HEK293 (cell line): ENCODE measurements at regions not wholly inside any gene's neighbourhood (a gene's known extent, or its start where the extent isn't known, plus 50 kb on each side); places are given as distances from the start of the nearest gene placed in this dataset.

ENCODE experiments used
- CTCF ChIA-PET: fragments of 350-600 bp; formaldehyde crosslinking; extraction: SDS; loops from one replicate; lab custom pipeline; 2021; ENCODE audit warnings: antibody characterized with exemption; lab: Yijun Ruan, JAX
- POLR2A ChIA-PET: fragments of 300-600 bp; formaldehyde crosslinking; extraction: SDS; loops from one replicate; lab custom pipeline; 2020; ENCODE audit warnings: antibody characterized with exemption, inconsistent platforms; lab: Yijun Ruan, JAX
- H3K27ac ChIP-seq: fragments of 200-500 bp; sonication (Bioruptor generic); 2 replicates; pipeline ENCODE4 v1.5.1; 2014; ENCODE audit warnings: low read depth, low read length, control low read depth, inconsistent platforms; ENCODE audit errors: extremely low read depth
- H3K36me3 ChIP-seq, 2 experiments: fragments of 200-500 bp in 1 of 2; sonication (Bioruptor generic) in 1 of 2; 1 replicate in 1 of 2; 2 replicates in 1 of 2; pipeline ENCODE4 v1.5.1; 2014 to 2017; ENCODE audit warnings: inconsistent platforms in 2 of 2, low read length in 2 of 2; ENCODE audit not compliant: control insufficient read depth in 2 of 2, insufficient read depth in 1 of 2
- H3K4me1 ChIP-seq: fragments of 200-500 bp; sonication (Bioruptor generic); 2 replicates; pipeline ENCODE4 v1.5.1; 2014; ENCODE audit warnings: mild to moderate bottlenecking, low read length, inconsistent platforms; ENCODE audit not compliant: control insufficient read depth, insufficient read depth
- H3K4me3 ChIP-seq: 2 replicates; pipeline ENCODE4 v1.5.1; 2011; ENCODE audit warnings: low read depth, mild to moderate bottlenecking, control low read depth, low read length, moderate library complexity
- H3K9me3 ChIP-seq: fragments of 200-500 bp; sonication (Bioruptor generic); 2 replicates; pipeline ENCODE4 v1.5.1; 2014; ENCODE audit warnings: low read depth, low read length, inconsistent platforms; ENCODE audit not compliant: control insufficient read depth, insufficient read depth
- EGR2 ChIP-seq: fragments of 450-650 bp; formaldehyde crosslinking; IDR thresholded peaks from 2 replicates; pipeline ENCODE4 v1.5.1; 2016; ENCODE audit warnings: low read depth, missing biosample characterization, missing genetic modification characterization
- OSR2 ChIP-seq: fragments of 450-650 bp; formaldehyde crosslinking; IDR thresholded peaks from 2 replicates; pipeline ENCODE4 v1.5.1; 2016; ENCODE audit warnings: missing biosample characterization, missing genetic modification characterization
- PRDM6 ChIP-seq: fragments of 450-650 bp; formaldehyde crosslinking; IDR thresholded peaks from 2 replicates; pipeline ENCODE4 v1.5.1; 2017; ENCODE audit warnings: missing biosample characterization, missing genetic modification characterization
- SP2 ChIP-seq: fragments of 450-650 bp; formaldehyde crosslinking; IDR thresholded peaks from 2 replicates; pipeline ENCODE4 v1.5.1; 2016; ENCODE audit warnings: missing biosample characterization, missing genetic modification characterization
- ZBTB1 ChIP-seq: fragments of 450-650 bp; formaldehyde crosslinking; IDR thresholded peaks from 2 replicates; pipeline ENCODE4 v1.5.1; 2016; ENCODE audit warnings: missing biosample characterization, missing genetic modification characterization
- ZBTB20 ChIP-seq: fragments of 450-650 bp; formaldehyde crosslinking; IDR thresholded peaks from 2 replicates; pipeline ENCODE4 v1.5.1; 2016; ENCODE audit warnings: missing biosample characterization, missing genetic modification characterization
- ZFHX2 ChIP-seq: fragments of 450-650 bp; formaldehyde crosslinking; conservative IDR thresholded peaks from 2 replicates; pipeline ENCODE4 v1.5.1; 2016; ENCODE audit warnings: missing biosample characterization, missing genetic modification characterization
- ZNF202 ChIP-seq: fragments of 450-650 bp; formaldehyde crosslinking; IDR thresholded peaks from 2 replicates; pipeline ENCODE4 v1.5.1; 2016; ENCODE audit warnings: missing biosample characterization, missing genetic modification characterization, borderline replicate concordance
- ZNF221 ChIP-seq: fragments of 450-650 bp; formaldehyde crosslinking; IDR thresholded peaks from 2 replicates; pipeline ENCODE4 v1.5.1; 2017; ENCODE audit warnings: missing biosample characterization, missing genetic modification characterization, borderline replicate concordance
- ZNF274 ChIP-seq, 2 experiments: fragments of 200-500 bp in 1 of 2; fragments of 450-650 bp in 1 of 2; sonication (Bioruptor generic) in 1 of 2; formaldehyde crosslinking in 1 of 2; IDR thresholded peaks; 2 replicates each; pipeline versions ENCODE4 v1.5.1 to v1.6.1; 2014 to 2016; ENCODE audit warnings: borderline replicate concordance in 1 of 2, inconsistent platforms in 1 of 2, low read length in 1 of 2, missing biosample characterization in 1 of 2, missing genetic modification characterization in 1 of 2
- ZNF341 ChIP-seq: fragments of 450-650 bp; formaldehyde crosslinking; IDR thresholded peaks from 2 replicates; pipeline ENCODE4; 2016; ENCODE audit warnings: low read depth, missing biosample characterization, missing genetic modification characterization
- ZNF350 ChIP-seq: fragments of 450-650 bp; formaldehyde crosslinking; IDR thresholded peaks from 2 replicates; pipeline ENCODE4 v1.5.0; 2017; ENCODE audit warnings: missing biosample characterization, mild to moderate bottlenecking, missing genetic modification characterization
- ZNF354C ChIP-seq: fragments of 450-650 bp; formaldehyde crosslinking; IDR thresholded peaks from 2 replicates; pipeline ENCODE4 v1.5.1; 2016; ENCODE audit warnings: missing biosample characterization, missing genetic modification characterization, low read depth, borderline replicate concordance
- ZNF416 ChIP-seq: fragments of 450-650 bp; formaldehyde crosslinking; IDR thresholded peaks from 2 replicates; pipeline ENCODE4 v1.5.1; 2016; ENCODE audit warnings: missing biosample characterization, missing genetic modification characterization
- ZNF521 ChIP-seq: fragments of 450-650 bp; formaldehyde crosslinking; IDR thresholded peaks from 2 replicates; pipeline ENCODE4 v1.5.1; 2017; ENCODE audit warnings: missing biosample characterization, mild to moderate bottlenecking, missing genetic modification characterization
- ZNF623 ChIP-seq: fragments of 450-650 bp; formaldehyde crosslinking; IDR thresholded peaks from 2 replicates; pipeline ENCODE4 v1.5.1; 2016; ENCODE audit warnings: missing biosample characterization, missing genetic modification characterization
- ZNF654 ChIP-seq: fragments of 450-650 bp; formaldehyde crosslinking; IDR thresholded peaks from 2 replicates; pipeline ENCODE4 v1.5.1; 2016; ENCODE audit warnings: low read depth, missing biosample characterization, missing genetic modification characterization
- ZNF664 ChIP-seq: fragments of 450-650 bp; formaldehyde crosslinking; IDR thresholded peaks from 2 replicates; pipeline ENCODE4 v1.5.1; 2016; ENCODE audit warnings: missing biosample characterization, missing genetic modification characterization
- ZNF704 ChIP-seq: fragments of 450-650 bp; formaldehyde crosslinking; IDR thresholded peaks from 2 replicates; pipeline ENCODE4 v1.5.1; 2016; ENCODE audit warnings: missing biosample characterization, missing genetic modification characterization
- ZNF76 ChIP-seq: fragments of 450-650 bp; formaldehyde crosslinking; IDR thresholded peaks from 2 replicates; pipeline ENCODE4; 2016; ENCODE audit warnings: low read depth, missing biosample characterization, missing genetic modification characterization, borderline replicate concordance
- ZNF837 ChIP-seq: fragments of 450-650 bp; formaldehyde crosslinking; IDR thresholded peaks from 2 replicates; pipeline ENCODE4 v1.5.1; 2016; ENCODE audit warnings: missing biosample characterization, missing genetic modification characterization
- ZNF843 ChIP-seq: fragments of 450-650 bp; formaldehyde crosslinking; IDR thresholded peaks from 2 replicates; pipeline ENCODE4 v1.5.1; 2016; ENCODE audit warnings: missing biosample characterization, missing genetic modification characterization
- ZSCAN30 ChIP-seq: fragments of 450-650 bp; IDR thresholded peaks from 2 replicates; pipeline ENCODE4 v1.5.1; 2018; ENCODE audit warnings: missing biosample characterization, mild to moderate bottlenecking, missing genetic modification characterization, moderate library complexity
- ZXDB ChIP-seq: fragments of 450-650 bp; formaldehyde crosslinking; IDR thresholded peaks from 2 replicates; pipeline ENCODE4 v1.5.1; 2016; ENCODE audit warnings: missing biosample characterization, missing genetic modification characterization
- TF ChIP-seq, protein P1 (sequence below): fragments of 450-650 bp; formaldehyde crosslinking; IDR thresholded peaks from 2 replicates; pipeline ENCODE4 v1.5.1; 2016; ENCODE audit warnings: missing biosample characterization, missing genetic modification characterization

DNA sequence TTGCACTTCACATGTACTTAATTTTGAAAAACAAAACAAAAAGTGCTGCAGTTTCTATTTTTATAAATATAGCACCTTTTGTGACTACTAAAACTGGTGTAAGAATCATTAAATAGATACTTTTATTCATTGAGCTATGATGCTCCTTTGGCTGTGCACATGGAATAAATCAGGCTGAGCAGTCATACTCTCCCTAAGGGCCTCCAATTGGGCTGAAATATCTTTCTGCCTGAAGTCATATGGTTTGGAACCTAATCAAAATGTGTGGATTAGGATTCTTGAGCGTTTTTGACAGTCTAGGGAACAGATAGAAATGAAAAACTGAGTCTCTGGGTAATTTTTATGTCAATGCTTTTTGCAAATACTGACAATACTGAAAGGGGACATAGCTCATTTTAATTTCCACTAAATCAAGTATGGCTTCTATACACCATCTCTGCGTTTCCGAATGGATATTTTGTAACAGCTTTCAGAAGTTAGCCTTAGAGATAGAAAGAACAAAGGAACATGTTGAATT, 392.2 kb upstream of the ROBO1 start (continued):
- no peak for TF ChIP-seq ZNF654 (tag by site-specific recombination)

DNA sequence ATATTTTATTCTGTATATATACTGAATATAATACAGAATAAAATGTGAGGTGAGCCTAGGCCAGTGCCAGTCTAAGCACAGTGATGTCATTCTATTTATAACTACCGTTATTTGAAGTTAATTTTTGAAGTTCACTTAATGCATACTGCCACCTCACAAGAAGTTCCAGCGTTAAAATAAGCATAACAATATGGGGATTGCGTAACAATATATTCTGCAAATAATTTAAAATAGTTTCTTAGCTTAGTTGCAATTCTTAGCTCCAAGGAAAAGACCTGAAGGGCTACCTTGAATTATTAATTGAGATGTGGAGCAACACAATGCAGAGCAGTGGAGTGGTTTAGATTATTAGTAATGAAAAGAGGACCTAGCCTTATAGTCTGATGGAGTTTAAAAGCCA, 390.5 kb upstream of the ROBO1 start:
- Histone ChIP-seq H3K4me3 (no peak overlapping the region), H3K27ac (no peak overlapping the region), H3K4me1 (no peaks in the 10 kb centered on the region)
- CTCF ChIA-PET, result no interaction called here
- POLR2A ChIA-PET, result no interaction called here
- TF ChIP-seq ZNF341 (no peak), ZNF274 (IDR thresholded peaks at IDR 0.05; ENCODE audit: low read length) (no peak), ZNF274 (tag by site-specific recombination; IDR thresholded peaks at IDR 0.05; ENCODE audit: borderline replicate concordance) (no peak), ZNF350 (no peak), ZNF76 (tag by site-specific recombination) (no peak), ZNF521 (tag by site-specific recombination) (no peak), ZNF704 (tag by site-specific recombination) (no peak), ZNF221 (no peak), ZSCAN30 (tag by site-specific recombination) (no peak), ZNF837 (tag by site-specific recombination) (no peak), PRDM6 (tag by site-specific recombination) (no peak), ZBTB1 (tag by site-specific recombination) (no peak), ZXDB (tag by site-specific recombination) (no peak), OSR2 (tag by site-specific recombination) (no peak), ZBTB20 (tag by site-specific recombination) (no peak), ZNF623 (tag by site-specific recombination) (no peak), ZFHX2 (no peak), ZNF416 (tag by site-specific recombination) (no peak)
- TF ChIP-seq, all 188 proteins: peak for 0
- Histone ChIP-seq H3K36me3 (no peaks in the 10 kb centered on the region), H3K9me3 (no peaks in the 10 kb centered on the region)

- POLR2A ChIA-PET, result no interaction called here
- H3K9me3 ChIP-seq, result no peaks in the 10 kb centered on the region
- TF ChIP-seq ZNF354C (tag by site-specific recombination) (no peak), ZNF202 (tag by site-specific recombination) (no peak), ZNF664 (no peak), SP2 (no peak), EGR2 (tag by site-specific recombination) (no peak), ZNF843 (no peak)
- TF ChIP-seq, protein P1, sequence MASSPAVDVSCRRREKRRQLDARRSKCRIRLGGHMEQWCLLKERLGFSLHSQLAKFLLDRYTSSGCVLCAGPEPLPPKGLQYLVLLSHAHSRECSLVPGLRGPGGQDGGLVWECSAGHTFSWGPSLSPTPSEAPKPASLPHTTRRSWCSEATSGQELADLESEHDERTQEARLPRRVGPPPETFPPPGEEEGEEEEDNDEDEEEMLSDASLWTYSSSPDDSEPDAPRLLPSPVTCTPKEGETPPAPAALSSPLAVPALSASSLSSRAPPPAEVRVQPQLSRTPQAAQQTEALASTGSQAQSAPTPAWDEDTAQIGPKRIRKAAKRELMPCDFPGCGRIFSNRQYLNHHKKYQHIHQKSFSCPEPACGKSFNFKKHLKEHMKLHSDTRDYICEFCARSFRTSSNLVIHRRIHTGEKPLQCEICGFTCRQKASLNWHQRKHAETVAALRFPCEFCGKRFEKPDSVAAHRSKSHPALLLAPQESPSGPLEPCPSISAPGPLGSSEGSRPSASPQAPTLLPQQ (tag by site-specific recombination), result no peak
- TF ChIP-seq, all 188 proteins: peak for 0
- CTCF ChIA-PET, result no interaction called here
- H3K4me3 ChIP-seq, result no peak overlapping the region
- no peaks in the 10 kb centered on the region for H3K4me1 ChIP-seq
- no peak overlapping the region for H3K27ac ChIP-seq
- H3K36me3 ChIP-seq, result no peaks in the 10 kb centered on the region
These were observed 389.7 kb upstream of the ROBO1 start for GRCh38 chr3:80157546-80157945.
